ENCODE measurements at regions not wholly inside any gene's neighbourhood (a gene's known extent, or its start where the extent isn't known, plus 50 kb on each side); places are given as distances from the start of the nearest gene placed in this dataset.

GRCh38 chr17:33434841-33435240, 141.7 kb upstream of the ASIC2 start:
- TF ChIP-seq GATA2 (IDR thresholded peaks at IDR 0.05; ENCODE audit: low read depth, low read length), result no peak
- no peak for TF ChIP-seq GATA3 (IDR thresholded peaks at IDR 0.05; ENCODE audit: low read depth, low read length)
